HCEC 1CT (cell line): ENCODE measurements at regions not wholly inside any gene's neighbourhood (a gene's known extent, or its start where the extent isn't known, plus 50 kb on each side); places are given as distances from the start of the nearest gene placed in this dataset.

Experiments used
- DNase-seq: peaks from one replicate; pipeline ENCODE4 v3.0.0-alpha.2; 2017

GRCh38 chr6:66861007-66861541 lies 1154.0 kb upstream of the EYS start:
- DNase-seq: no peak

- DNase-seq: no peak
These were observed 1153.3 kb upstream of the EYS start for GRCh38 chr6:66860328-66860727.

- no peak for DNase-seq
These were observed 1151.2 kb upstream of the EYS start for GRCh38 chr6:66858196-66858595.

- no peak for DNase-seq
These were observed 1147.0 kb upstream of the EYS start for GRCh38 chr6:66854014-66854413.

GRCh38 chr6:66851930-66852329 lies 1144.9 kb upstream of the EYS start:
- DNase-seq: no peak

- DNase-seq: peak; percentile 35
These were observed 1142.8 kb upstream of the EYS start for GRCh38 chr6:66849843-66850242.

- no peak for DNase-seq
These were observed 1141.4 kb upstream of the EYS start for GRCh38 chr6:66848244-66848953.

- no peak for DNase-seq
These were observed 1131.7 kb upstream of the EYS start for GRCh38 chr6:66838764-66839163.

- DNase-seq: no peak
These were observed 1118.5 kb upstream of the EYS start for GRCh38 chr6:66825539-66825938.

GRCh38 chr6:66814156-66814555 lies 1107.1 kb upstream of the EYS start:
- no peak for DNase-seq

GRCh38 chr6:66808771-66809170 lies 1101.7 kb upstream of the EYS start:
- DNase-seq: no peak

GRCh38 chr6:66796987-66797386 lies 1090.0 kb upstream of the EYS start:
- no peak for DNase-seq

- no peak for DNase-seq
These were observed 1081.6 kb upstream of the EYS start for GRCh38 chr6:66788579-66788978.

GRCh38 chr6:66772800-66773199 lies 1065.8 kb upstream of the EYS start:
- no peak for DNase-seq

GRCh38 chr6:66771626-66772025 lies 1064.6 kb upstream of the EYS start:
- DNase-seq: peak; percentile 5

GRCh38 chr6:66751630-66752029 lies 1044.6 kb upstream of the EYS start:
- no peak for DNase-seq

GRCh38 chr6:66740346-66740745 lies 1033.3 kb upstream of the EYS start:
- no peak for DNase-seq

GRCh38 chr6:66735106-66735890 lies 1028.3 kb upstream of the EYS start:
- peak; percentile 50 for DNase-seq

GRCh38 chr6:66731310-66731709 lies 1024.3 kb upstream of the EYS start:
- peak; percentile 46 for DNase-seq

GRCh38 chr6:66725670-66726069 lies 1018.6 kb upstream of the EYS start:
- no peak for DNase-seq

GRCh38 chr6:66717801-66718200 lies 1010.8 kb upstream of the EYS start:
- DNase-seq: no peak

- no peak for DNase-seq
These were observed 992.4 kb upstream of the EYS start for GRCh38 chr6:66699385-66699784.

- DNase-seq: no peak
These were observed 982.6 kb upstream of the EYS start for GRCh38 chr6:66689608-66690007.

GRCh38 chr6:66687611-66688140 lies 980.6 kb upstream of the EYS start:
- DNase-seq: no peak
